Neural cell (in vitro differentiated cells): ENCODE measurements at regions not wholly inside any gene's neighbourhood (a gene's known extent, or its start where the extent isn't known, plus 50 kb on each side); places are given as distances from the start of the nearest gene placed in this dataset.

Source experiments
- H2AFZ ChIP-seq: fragments of 200-600, 300-800 bp; sonication (generic), shearing (Covaris generic); 2 replicates; pipeline ENCODE4 v1.6.0; 2014; ENCODE audit warnings: low read depth, mild to moderate bottlenecking, antibody characterized with exemption, low read length, moderate library complexity
- H3F3A ChIP-seq: fragments of 200-600 bp; shearing (Covaris generic); 2 replicates; pipeline ENCODE4 v1.6.1; 2016; ENCODE audit warnings: mild to moderate bottlenecking, moderate library complexity, mixed read lengths, antibody characterized with exemption, low read length; ENCODE audit not compliant: insufficient read depth, poor library complexity, severe bottlenecking
- H3K27ac ChIP-seq: fragments of 200-600, 300-800 bp; sonication (generic), shearing (Covaris generic); 2 replicates; pipeline ENCODE4 v1.5.1; 2014; ENCODE audit warnings: mild to moderate bottlenecking, low read length, moderate library complexity
- H3K27me3 ChIP-seq: fragments of 300-800, 200-600 bp; sonication (generic), shearing (Covaris generic); 2 replicates; pipeline ENCODE4 v1.6.0; 2014; ENCODE audit warnings: mild to moderate bottlenecking, low read depth, low read length, moderate library complexity; ENCODE audit not compliant: insufficient read depth
- H3K36me3 ChIP-seq: fragments of 300-800, 200-600 bp; sonication (generic), shearing (Covaris generic); 2 replicates; pipeline ENCODE4 v1.5.1; 2014; ENCODE audit warnings: mild to moderate bottlenecking, antibody characterized with exemption, low read length, moderate library complexity; ENCODE audit not compliant: insufficient read depth
- H3K4me2 ChIP-seq: fragments of 300-800, 200-600 bp; sonication (generic), shearing (Covaris generic); 2 replicates; pipeline ENCODE4 v1.6.0; 2014; ENCODE audit warnings: mild to moderate bottlenecking, low read length
- H3K4me3 ChIP-seq: fragments of 300-800, 200-600 bp; sonication (generic), shearing (Covaris generic); 2 replicates; pipeline ENCODE4 v1.5.1; 2014; ENCODE audit warnings: mild to moderate bottlenecking, low read length, moderate library complexity
- H3K79me2 ChIP-seq: fragments of 200-600 bp; shearing (Covaris generic); replicated peaks from 2 replicates; pipeline ENCODE4 v1.6.0; 2014; ENCODE audit warnings: mild to moderate bottlenecking, low read length, moderate library complexity; ENCODE audit not compliant: insufficient read depth
- H3K9ac ChIP-seq: fragments of 300-800, 200-600 bp; sonication (generic), shearing (Covaris generic); 2 replicates; pipeline ENCODE4 v1.6.1; 2016; ENCODE audit warnings: mild to moderate bottlenecking, low read length, mixed read lengths
- H3K9me2 ChIP-seq: fragments of 200-600 bp; shearing (Covaris generic); 2 replicates; pipeline ENCODE4 v1.6.1; 2016; ENCODE audit warnings: mild to moderate bottlenecking, low read length, mixed read lengths; ENCODE audit not compliant: insufficient read depth
- H3K9me3 ChIP-seq: fragments of 200-600, 300-800 bp; sonication (generic), shearing (Covaris generic); 2 replicates; pipeline ENCODE4 v1.6.1; 2016; ENCODE audit warnings: mild to moderate bottlenecking, mixed run types, low read length, moderate library complexity, mixed read lengths
- H4K20me1 ChIP-seq: fragments of 200-600 bp; shearing (Covaris generic); 2 replicates; pipeline ENCODE4 v1.6.1; 2016; ENCODE audit warnings: mild to moderate bottlenecking, mixed run types; ENCODE audit not compliant: insufficient read depth
- EP300 ChIP-seq: fragments of 450-650 bp; conservative IDR thresholded peaks from 2 replicates; pipeline ENCODE4 v1.6.1; 2014; ENCODE audit warnings: antibody characterized with exemption, mild to moderate bottlenecking, moderate library complexity; ENCODE audit not compliant: poor library complexity, severe bottlenecking
- MXI1 ChIP-seq: fragments of 450-650 bp; conservative IDR thresholded peaks from 2 replicates; pipeline ENCODE4 v1.6.1; 2014; ENCODE audit warnings: antibody characterized with exemption, mild to moderate bottlenecking; ENCODE audit not compliant: poor library complexity, severe bottlenecking
- POLR2AphosphoS5 ChIP-seq: IDR thresholded peaks from 2 replicates; pipeline ENCODE4 v1.6.1; 2012
- RAD21 ChIP-seq: fragments of 450-650 bp; conservative IDR thresholded peaks from 2 replicates; pipeline ENCODE4 v1.6.1; 2014; ENCODE audit warnings: antibody characterized with exemption, mild to moderate bottlenecking, moderate library complexity
- REST ChIP-seq: IDR thresholded peaks from 2 replicates; pipeline ENCODE4 v1.6.1; 2012; ENCODE audit warnings: borderline replicate concordance
- SMC3 ChIP-seq: fragments of 450-650 bp; conservative IDR thresholded peaks from 2 replicates; pipeline ENCODE4 v1.6.1; 2014; ENCODE audit warnings: antibody characterized with exemption, mild to moderate bottlenecking, moderate library complexity; ENCODE audit not compliant: poor library complexity
- TAF1 ChIP-seq: IDR thresholded peaks from 2 replicates; pipeline ENCODE4 v1.6.1; 2012; ENCODE audit warnings: low read depth
- TF ChIP-seq, protein P1 (sequence below): fragments of 450-650 bp; IDR thresholded peaks from 2 replicates; pipeline ENCODE4 v1.5.1; 2014; ENCODE audit warnings: antibody characterized with exemption, mild to moderate bottlenecking, moderate library complexity; ENCODE audit not compliant: poor library complexity, severe bottlenecking

DNA sequence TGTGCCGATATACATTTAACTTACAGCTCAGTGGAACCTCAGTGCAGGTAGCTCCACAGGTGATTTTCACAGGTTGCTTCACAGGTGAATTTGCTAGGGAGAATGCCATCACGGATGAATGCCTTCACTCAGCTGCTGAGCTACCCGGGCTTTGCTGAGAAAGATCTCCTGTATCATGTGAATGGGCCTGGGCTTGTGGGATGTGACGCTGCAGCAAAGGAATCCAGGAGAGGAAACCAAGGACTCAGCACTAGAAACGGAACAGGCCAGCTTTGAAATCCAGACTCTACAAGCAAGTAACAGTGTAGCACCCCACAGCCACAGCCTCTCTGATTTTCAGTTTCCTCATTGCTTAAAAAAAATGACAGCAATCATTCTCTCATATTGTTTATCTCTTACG is 271.4 kb upstream of the MAF start:
- no peaks in the 10 kb centered on the region for H4K20me1 ChIP-seq
- H2AFZ ChIP-seq = no peak overlapping the region
- no peak overlapping the region for H3K27ac ChIP-seq
- no peak overlapping the region for H3K4me2 ChIP-seq
- TF ChIP-seq SMC3 (no peak), MXI1 (no peak), POLR2AphosphoS5 (no peak), RAD21 (no peak), EP300 (no peak)
- TF ChIP-seq, protein P1, sequence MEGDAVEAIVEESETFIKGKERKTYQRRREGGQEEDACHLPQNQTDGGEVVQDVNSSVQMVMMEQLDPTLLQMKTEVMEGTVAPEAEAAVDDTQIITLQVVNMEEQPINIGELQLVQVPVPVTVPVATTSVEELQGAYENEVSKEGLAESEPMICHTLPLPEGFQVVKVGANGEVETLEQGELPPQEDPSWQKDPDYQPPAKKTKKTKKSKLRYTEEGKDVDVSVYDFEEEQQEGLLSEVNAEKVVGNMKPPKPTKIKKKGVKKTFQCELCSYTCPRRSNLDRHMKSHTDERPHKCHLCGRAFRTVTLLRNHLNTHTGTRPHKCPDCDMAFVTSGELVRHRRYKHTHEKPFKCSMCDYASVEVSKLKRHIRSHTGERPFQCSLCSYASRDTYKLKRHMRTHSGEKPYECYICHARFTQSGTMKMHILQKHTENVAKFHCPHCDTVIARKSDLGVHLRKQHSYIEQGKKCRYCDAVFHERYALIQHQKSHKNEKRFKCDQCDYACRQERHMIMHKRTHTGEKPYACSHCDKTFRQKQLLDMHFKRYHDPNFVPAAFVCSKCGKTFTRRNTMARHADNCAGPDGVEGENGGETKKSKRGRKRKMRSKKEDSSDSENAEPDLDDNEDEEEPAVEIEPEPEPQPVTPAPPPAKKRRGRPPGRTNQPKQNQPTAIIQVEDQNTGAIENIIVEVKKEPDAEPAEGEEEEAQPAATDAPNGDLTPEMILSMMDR = no peak
- H3K9ac ChIP-seq = no peak overlapping the region
- no peaks in the 10 kb centered on the region for H3F3A ChIP-seq
- no peaks in the 10 kb centered on the region for H3K27me3 ChIP-seq
- H3K9me3 ChIP-seq = no peaks in the 10 kb centered on the region
- H3K36me3 ChIP-seq = no peaks in the 10 kb centered on the region
- H3K79me2 ChIP-seq = no peaks in the 10 kb centered on the region
- H3K9me2 ChIP-seq = no peaks in the 10 kb centered on the region
- no peak overlapping the region for H3K4me3 ChIP-seq

DNA sequence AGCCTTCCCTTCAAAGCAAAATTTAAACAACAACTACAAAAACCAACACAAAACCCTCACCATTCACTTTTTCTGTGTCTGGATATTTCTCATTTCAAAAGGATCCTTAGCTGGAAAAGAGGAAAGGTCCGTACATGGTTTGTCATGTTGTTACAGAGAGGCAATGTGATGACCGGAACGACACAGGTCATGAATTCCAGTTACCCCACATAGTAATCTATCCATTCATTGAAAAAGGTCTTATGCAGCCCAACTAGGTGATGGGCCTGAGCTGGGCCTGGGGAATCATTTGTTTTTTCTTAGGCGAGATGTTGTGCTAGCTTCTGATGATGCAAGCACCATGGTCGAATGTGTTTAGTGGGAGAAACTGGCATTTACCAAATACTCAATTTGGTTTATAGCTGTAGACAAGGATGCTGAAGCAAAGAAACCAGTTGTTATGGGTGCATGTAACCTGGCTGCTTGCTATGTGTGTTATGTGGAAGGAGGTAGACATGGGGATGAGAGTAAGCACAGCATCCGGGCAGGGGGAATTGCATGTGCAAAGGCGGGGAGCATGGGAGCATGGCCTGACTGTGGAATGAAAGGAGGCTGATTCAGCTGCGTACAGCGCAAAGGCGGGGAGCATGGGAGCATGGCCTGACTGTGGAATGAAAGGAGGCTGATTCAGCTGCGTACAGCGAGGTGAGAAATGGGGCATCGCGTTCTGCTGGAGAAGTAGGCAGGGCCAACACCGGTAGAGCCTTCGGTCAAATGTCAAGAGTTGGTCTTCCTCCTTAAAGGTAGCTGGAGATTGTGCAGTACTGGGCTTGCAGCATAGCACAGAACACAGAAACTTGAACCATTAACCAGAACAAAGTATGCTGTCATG is 269.7 kb upstream of the MAF start:
- H3K4me2 ChIP-seq = no peak overlapping the region
- no peaks in the 10 kb centered on the region for H3K79me2 ChIP-seq
- H2AFZ ChIP-seq = no peak overlapping the region
- no peaks in the 10 kb centered on the region for H3K9me3 ChIP-seq
- H3K27me3 ChIP-seq = no peaks in the 10 kb centered on the region
- no peak for TF ChIP-seq TAF1
- TF ChIP-seq SMC3 = no peak
- no peak for TF ChIP-seq MXI1
- TF ChIP-seq POLR2AphosphoS5 = no peak
- no peak for TF ChIP-seq REST
- no peak for TF ChIP-seq EP300
- no peaks in the 10 kb centered on the region for H4K20me1 ChIP-seq
- H3K36me3 ChIP-seq = no peaks in the 10 kb centered on the region
- H3F3A ChIP-seq = no peaks in the 10 kb centered on the region
- no peak overlapping the region for H3K9ac ChIP-seq
- H3K27ac ChIP-seq = no peak overlapping the region
- no peak overlapping the region for H3K4me3 ChIP-seq
- H3K9me2 ChIP-seq = no peaks in the 10 kb centered on the region
